VCaP (cell line): ENCODE measurements at regions not wholly inside any gene's neighbourhood (a gene's known extent, or its start where the extent isn't known, plus 50 kb on each side); places are given as distances from the start of the nearest gene placed in this dataset.

Experiments
- H3K27ac ChIP-seq: fragments of 450-650 bp; 2 replicates; pipeline ENCODE4 v1.5.1; 2017
- CTCF ChIP-seq: fragments of 450-650 bp; conservative IDR thresholded peaks from 2 replicates; pipeline ENCODE4 v1.5.1; 2017; ENCODE audit warnings: mild to moderate bottlenecking, moderate library complexity

- TF ChIP-seq CTCF: no peak
Measured at GRCh38 chr9:1340390-1340789, 290.2 kb downstream of the DMRT2 start.

GRCh38 chr9:1353291-1353690 is 303.1 kb downstream of the DMRT2 start:
- TF ChIP-seq CTCF: no peak
- no peak overlapping the region for H3K27ac ChIP-seq

More at GRCh38 chr9:1340390-1340789, 290.2 kb downstream of the DMRT2 start:
- no peak overlapping the region for H3K27ac ChIP-seq

GRCh38 chr9:1354086-1354485 is 303.9 kb downstream of the DMRT2 start:
- no peak for TF ChIP-seq CTCF
- H3K27ac ChIP-seq: no peak overlapping the region

- no peak for TF ChIP-seq CTCF
Measured at GRCh38 chr9:1354606-1355005, 304.4 kb downstream of the DMRT2 start.

GRCh38 chr9:1355656-1356055 is 305.5 kb downstream of the DMRT2 start:
- TF ChIP-seq CTCF: no peak
- no peak overlapping the region for H3K27ac ChIP-seq

More at GRCh38 chr9:1354606-1355005, 304.4 kb downstream of the DMRT2 start:
- H3K27ac ChIP-seq: no peak overlapping the region

- TF ChIP-seq CTCF: no peak
- no peak overlapping the region for H3K27ac ChIP-seq
Measured at GRCh38 chr9:1362845-1363244, 312.7 kb downstream of the DMRT2 start.

- no peak for TF ChIP-seq CTCF
- no peak overlapping the region for H3K27ac ChIP-seq
Measured at GRCh38 chr9:1366276-1366675, 316.1 kb downstream of the DMRT2 start.

- TF ChIP-seq CTCF: no peak
Measured at GRCh38 chr9:1369297-1369696, 319.1 kb downstream of the DMRT2 start.

More at GRCh38 chr9:1369297-1369696, 319.1 kb downstream of the DMRT2 start:
- H3K27ac ChIP-seq: no peak overlapping the region
